GM13976 (cell line): ENCODE measurements at regions not wholly inside any gene's neighbourhood (a gene's known extent, or its start where the extent isn't known, plus 50 kb on each side); places are given as distances from the start of the nearest gene placed in this dataset.
"Not testable (repeated sequence)": the region's sequence is repeated elsewhere in the genome, so short reads cannot be mapped to it uniquely, and the experiment has no call there.

Source experiments
- DNase-seq: peaks from one replicate; pipeline ENCODE4 v3.0.0; 2012; ENCODE audit warnings: low spot score
- CTCF ChIP-seq: IDR thresholded peaks from 2 replicates; pipeline ENCODE4 v1.5.1; 2012; ENCODE audit warnings: borderline replicate concordance, mild to moderate bottlenecking; ENCODE audit not compliant: insufficient read depth; ENCODE audit errors: extremely low read depth, missing control alignments, control extremely low read depth
- in situ Hi-C: fragments of 300-500 bp; cut with MboI; formaldehyde crosslinking; loops from one replicate; pipeline ENCODE4 v1.12.0; 2022; ENCODE audit warnings: low sequenced_read_pairs, mixed read lengths, inconsistent platforms; ENCODE audit not compliant: unreplicated experiment

- no peak for TF ChIP-seq CTCF
- DNase-seq: no peak
- in situ Hi-C loops: no loop called here
Observed at GRCh38 chr2:138066139-138066806, 102.0 kb downstream of the HNMT start.

GRCh38 chr2:138066841-138067240, 102.6 kb downstream of the HNMT start:
- in situ Hi-C loops: no loop called here
- TF ChIP-seq CTCF: no peak
- no peak for DNase-seq

- DNase-seq, in situ Hi-C loops: not testable (repeated sequence)
Observed at GRCh38 chr2:138068669-138069068, 104.4 kb downstream of the HNMT start.

GRCh38 chr2:138071042-138071719, 106.9 kb downstream of the HNMT start:
- in situ Hi-C loops, DNase-seq: not testable (repeated sequence)

- no peak for DNase-seq
- in situ Hi-C loops: no loop called here
- no peak for TF ChIP-seq CTCF
Observed at GRCh38 chr2:138071720-138072719, 107.7 kb downstream of the HNMT start.

GRCh38 chr2:138078153-138078552, 113.9 kb downstream of the HNMT start:
- TF ChIP-seq CTCF: no peak
- in situ Hi-C loops: no loop called here

GRCh38 chr2:138079976-138080375, 115.7 kb downstream of the HNMT start:
- no peak for DNase-seq
- no peak for TF ChIP-seq CTCF
- in situ Hi-C loops: no loop called here

More at GRCh38 chr2:138078153-138078552, 113.9 kb downstream of the HNMT start:
- no peak for DNase-seq
